ENCODE measurements at regions not wholly inside any gene's neighbourhood (a gene's known extent, or its start where the extent isn't known, plus 50 kb on each side); places are given as distances from the start of the nearest gene placed in this dataset.

- DNase-seq (ENCODE audit: low read depth): peak; percentile 7
These were observed 66.4 kb upstream of the GOLIM4 start for GRCh38 chr3:168162172-168162571.

- DNase-seq (ENCODE audit: low read depth): no peak
These were observed 66.0 kb upstream of the GOLIM4 start for GRCh38 chr3:168161696-168162095.

- no peak for DNase-seq (ENCODE audit: low read depth)
These were observed 62.2 kb upstream of the GOLIM4 start for GRCh38 chr3:168157903-168158302.

- no peak for DNase-seq (ENCODE audit: low read depth)
These were observed 61.5 kb upstream of the GOLIM4 start for GRCh38 chr3:168157099-168157700.

DNA sequence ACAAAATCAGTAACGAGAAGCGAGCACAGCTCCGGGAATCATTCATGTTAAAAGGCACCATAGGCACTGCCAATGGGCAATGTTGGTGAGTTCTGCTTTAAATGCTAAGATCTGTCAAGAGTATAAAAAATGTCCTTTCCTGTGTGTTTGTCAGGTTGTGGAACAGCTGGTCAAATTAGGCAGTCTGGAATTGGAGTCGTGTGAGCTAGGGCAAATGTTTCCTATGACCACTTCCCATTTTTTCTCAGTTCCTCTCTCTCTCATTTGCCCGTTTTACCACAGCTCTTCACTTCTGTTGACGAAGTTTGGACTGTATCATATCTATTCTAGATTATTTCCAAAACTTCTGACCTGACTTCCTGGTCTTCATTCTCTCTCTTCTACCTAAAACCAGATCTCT, 60.8 kb upstream of the GOLIM4 start:
- DNase-seq (ENCODE audit: low read depth): peak; percentile 6

GRCh38 chr3:168155303-168155702, 59.6 kb upstream of the GOLIM4 start:
- DNase-seq (ENCODE audit: low read depth): no peak

DNA sequence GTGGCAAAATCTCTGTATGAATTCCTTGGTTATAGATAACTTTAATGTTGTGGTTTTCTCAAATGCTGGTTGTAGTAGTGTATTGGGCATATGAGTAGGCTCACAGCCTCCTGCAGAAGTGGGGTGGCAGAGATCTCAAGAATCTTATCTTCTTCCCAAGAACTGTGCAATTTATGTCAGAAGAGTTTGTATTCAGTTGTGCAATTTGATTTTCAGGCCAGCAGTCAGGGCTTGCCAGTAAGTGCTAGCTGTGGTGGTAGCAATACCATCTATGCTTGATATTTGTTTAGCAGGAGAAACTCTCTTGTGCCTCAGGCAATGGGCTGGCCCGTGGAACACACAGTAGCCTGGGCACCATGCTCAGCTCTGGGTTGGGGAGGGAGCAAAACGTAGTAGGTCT, 58.4 kb upstream of the GOLIM4 start:
- DNase-seq (ENCODE audit: low read depth): no peak

- DNase-seq (ENCODE audit: low read depth): no peak
These were observed 56.4 kb upstream of the GOLIM4 start for GRCh38 chr3:168152149-168152548.
